SK-MEL-5 (cell line): ENCODE measurements at regions not wholly inside any gene's neighbourhood (a gene's known extent, or its start where the extent isn't known, plus 50 kb on each side); places are given as distances from the start of the nearest gene placed in this dataset.

Experiments used
- DNase-seq: peaks from one replicate; pipeline ENCODE4 v3.0.0-alpha.2; 2016; ENCODE audit warnings: low read depth, low spot score
- in situ Hi-C: cut with HindIII; loops from 2 replicates; pipeline ENCODE4 v1.10.0; 2016; ENCODE audit warnings: low sequenced_read_pairs, high pct_unique_total_duplicates, low pct_unique_long_range_greater_than_20kb

DNA sequence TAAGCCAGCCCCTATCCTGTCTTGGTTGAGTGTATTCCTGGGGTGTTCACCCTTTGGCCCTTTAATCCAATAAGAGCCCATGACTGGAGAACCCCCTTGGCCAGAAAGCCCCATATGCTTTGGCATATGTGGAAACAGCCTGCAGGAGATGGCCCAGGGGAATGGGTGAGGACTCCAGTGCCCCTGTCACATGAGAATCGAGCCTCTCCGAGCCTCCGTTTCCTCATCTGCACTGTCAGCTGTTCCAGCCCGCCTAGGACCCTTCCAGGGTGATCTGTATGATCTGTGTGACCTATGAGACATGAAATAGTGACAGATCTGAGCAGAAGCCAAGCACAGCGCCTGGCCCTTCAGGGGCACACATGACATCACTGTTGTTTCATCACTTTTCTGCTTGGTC, 300.7 kb downstream of the ZNF536 start:
- in situ Hi-C loops, result no loop called here
- no peak for DNase-seq

DNA sequence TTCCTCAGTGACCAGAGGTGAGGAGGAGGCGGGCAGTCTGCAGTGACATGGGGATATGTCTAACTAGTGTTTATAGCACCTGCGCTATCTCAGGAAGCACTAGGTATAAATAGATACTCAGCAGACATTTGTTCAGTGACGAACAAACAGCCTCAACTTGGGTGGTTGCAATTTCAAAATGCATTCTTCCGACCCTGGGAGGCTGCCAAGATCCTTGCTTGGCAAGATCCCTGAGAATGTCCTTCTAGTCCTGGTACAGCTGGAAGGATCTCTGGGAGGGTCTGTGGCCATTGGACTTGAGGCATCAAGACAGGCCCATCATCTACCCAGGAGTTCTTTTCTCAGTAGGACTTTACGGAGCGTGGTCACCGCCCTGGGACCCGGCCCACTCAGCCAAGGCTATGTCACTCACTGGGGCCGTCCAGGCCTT, 299.5 kb downstream of the ZNF536 start:
- DNase-seq, result no peak
- in situ Hi-C loops, result no loop called here

DNA sequence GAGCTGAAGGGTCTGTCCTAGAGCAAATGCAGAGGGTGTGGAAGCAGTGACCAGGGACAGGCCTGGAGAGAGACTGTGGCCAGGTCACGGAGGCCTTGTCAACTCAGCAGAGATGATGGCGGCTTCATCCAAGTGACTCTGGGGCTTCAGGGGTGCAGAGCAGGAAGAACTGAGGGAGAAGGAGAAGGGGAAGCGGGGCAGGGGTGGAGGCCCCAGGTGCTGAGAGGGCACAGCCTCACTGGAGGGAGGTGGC, 299.1 kb downstream of the ZNF536 start:
- no peak for DNase-seq
- in situ Hi-C loops, result no loop called here

DNA sequence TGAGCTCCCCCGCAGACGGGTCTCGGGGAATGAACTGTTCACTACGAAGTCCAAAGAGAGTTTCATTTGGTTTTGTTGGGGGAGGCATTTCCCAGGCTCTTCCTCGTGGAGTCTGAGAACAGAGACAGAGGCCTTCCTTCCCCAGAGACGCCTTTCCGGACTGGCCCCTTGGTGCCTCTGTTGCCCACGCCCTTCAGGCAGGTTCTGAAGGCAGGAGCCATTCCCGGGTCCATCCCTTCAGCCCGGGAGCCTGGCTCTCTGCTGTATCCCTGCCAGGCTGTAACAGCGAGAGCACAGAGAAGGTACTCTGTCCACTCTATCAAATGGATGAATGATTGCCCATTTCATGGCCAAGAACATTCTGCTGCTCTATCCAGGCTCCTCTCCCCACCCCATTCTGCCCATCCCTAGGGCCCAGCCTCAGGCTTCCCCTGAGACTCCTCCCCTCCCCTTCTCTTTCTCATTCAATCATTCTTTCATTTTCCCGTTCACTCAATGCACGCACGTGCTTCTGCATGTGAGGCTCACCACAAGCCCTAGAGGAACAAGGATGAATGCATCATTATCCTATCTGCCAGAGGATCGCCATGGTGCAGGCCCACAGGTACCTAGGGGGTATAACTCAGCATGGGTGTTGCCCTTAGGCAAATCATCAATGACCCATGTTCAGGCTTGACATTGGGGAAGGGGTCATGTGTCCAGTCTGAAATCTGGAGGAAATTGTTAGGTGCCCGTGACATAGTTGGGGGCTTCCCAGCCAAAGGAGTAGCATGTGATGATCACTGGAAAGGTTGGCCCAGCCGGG, 298.6 kb downstream of the ZNF536 start:
- DNase-seq, result peak; percentile 81
- in situ Hi-C loops, result no loop called here

DNA sequence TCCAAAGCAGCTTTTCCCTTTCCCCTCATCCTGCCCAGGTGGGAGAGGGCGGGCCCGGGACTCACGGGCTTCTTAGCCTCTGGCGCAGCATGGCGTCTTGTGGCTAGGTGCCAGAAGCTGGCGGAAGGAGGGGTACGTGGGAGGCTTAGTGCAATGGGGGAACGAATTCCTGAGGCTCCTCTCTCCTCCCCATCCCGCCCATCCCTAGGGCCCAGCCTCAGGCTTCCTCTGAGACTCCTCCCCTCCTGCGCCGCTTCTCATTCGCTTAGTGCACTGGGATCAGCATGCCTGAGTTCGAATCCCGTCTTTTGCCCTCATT, 297.8 kb downstream of the ZNF536 start:
- in situ Hi-C loops, result no loop called here
- DNase-seq, result no peak

DNA sequence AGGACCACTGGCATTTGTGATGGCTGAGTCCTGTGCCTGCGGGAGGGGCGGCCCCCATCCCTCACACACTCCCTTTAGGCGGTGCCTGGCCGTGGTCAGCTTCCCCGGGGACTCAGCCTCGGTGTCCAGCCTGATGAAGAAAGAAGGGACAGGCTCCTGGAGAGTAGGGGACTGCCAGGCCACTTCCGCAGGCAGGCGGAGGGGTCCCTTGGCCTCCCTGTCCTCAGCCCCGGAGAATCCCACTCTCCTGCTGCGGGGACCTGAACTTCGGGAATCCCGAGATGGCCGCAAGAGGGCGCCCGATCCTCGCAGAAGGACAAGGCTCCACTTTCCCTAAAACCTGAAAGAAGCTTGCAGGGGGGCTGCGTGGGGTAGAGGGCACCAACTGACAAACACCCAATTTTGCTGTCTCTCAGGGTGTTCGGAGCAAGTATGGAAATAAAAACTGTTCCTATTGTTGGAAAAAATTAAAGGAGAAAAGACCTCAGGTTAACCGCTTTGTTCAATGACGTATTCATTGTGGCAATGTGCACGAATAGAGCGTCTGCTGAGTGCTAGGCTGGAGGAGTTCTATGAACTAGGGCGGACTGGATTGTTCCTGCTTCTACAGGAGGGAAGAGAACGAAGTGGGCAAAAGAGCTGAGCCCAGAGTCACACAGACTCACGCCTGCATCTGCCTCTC, 297.3 kb downstream of the ZNF536 start:
- in situ Hi-C loops, result no loop called here
- peak; percentile 67 for DNase-seq

DNA sequence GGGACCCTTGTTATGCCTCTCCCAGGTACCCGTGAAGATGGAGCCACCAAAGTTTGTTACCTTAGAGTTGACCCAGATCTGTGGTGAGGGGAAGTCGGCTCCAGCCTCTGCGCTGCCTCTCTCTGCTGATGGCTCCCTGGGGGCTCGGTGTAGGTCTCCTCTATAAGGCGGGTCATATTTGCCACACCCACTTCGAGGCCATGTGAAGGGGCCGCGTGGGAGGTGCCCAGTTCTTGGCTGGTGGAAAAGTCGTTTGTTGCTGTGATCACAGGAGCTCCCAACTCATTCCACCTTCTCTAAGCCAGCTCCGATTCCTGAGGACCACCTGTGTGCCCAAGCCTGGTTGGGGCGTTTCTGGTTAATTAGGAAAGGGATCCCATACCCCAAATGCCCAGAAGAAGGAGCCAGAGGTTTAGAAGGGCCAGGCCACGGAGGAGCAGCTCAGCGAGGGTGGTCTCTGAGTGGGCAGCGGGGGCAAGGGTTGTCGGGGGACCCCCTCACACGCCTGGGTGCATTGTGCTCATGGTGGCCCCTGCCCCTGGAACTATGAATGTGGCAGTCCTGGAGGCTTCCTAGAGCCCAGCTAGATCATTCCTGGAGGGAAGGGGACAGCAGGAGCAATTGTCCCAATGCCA, 296.5 kb downstream of the ZNF536 start:
- no peak for DNase-seq
- in situ Hi-C loops, result no loop called here

DNA sequence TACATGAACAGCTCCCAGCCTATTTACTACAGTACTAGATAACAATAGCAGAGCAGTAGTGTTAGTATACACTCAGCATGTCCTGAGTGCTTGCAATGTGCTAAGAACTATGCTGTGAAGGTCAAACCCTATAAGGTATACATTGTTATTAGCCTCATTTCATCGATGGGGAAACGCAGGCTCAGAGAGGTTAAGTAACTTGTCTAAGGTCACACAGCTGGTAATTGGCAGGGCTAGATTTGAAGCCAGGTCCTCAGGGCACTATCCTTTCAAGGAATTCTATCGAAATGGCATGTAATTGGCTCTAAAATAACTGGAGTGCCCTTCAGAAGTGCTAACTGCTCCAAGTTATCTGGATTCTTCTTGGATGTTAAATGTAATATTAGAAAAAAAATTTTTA, 295.6 kb downstream of the ZNF536 start:
- in situ Hi-C loops, result no loop called here
- DNase-seq, result no peak

DNA sequence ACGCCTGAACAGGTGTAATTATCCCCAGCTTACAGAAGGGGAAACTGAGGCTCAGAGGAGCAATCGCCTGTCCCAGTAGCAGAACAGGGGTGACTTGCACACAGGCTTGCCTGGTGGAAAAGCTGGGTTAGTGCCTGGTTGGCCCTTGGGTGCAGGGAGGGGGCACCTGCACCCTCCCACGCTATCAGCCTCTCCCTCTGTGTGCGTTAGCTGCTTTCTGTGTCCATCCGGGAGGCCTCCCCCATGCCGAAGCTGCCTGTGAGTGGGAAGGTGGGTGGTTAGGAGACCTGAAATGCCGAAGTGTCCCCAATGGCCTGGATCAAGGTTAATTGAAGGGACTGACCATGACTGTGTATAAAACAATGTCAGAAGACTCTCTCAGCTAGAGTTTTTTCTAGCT, 295.0 kb downstream of the ZNF536 start:
- no peak for DNase-seq
- in situ Hi-C loops, result no loop called here

DNA sequence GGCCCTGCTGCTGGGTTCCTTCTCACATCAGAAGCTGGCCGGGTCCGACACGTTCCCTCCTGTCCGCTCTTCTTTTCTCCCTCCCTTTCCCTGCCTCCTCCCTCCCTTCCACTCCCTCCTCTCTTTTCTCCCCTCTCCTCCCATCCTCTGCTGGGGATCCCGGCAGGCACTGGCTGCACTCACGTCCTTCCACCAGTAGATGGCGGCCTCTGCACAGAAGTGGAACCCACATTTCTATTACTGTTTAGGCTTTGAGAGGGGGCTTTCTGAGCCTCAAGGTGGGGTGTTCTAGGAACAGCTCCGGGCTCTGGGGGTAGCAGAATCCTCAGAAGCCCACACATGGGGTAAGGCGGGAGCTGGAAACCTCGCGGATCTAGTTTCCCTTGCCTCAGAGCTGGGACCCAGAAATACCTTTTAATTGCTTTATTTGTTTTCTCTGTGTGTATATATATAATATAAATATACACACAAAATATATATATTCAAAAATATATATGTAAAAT, 294.2 kb downstream of the ZNF536 start:
- in situ Hi-C loops, result no loop called here
- DNase-seq, result peak; percentile 63

DNA sequence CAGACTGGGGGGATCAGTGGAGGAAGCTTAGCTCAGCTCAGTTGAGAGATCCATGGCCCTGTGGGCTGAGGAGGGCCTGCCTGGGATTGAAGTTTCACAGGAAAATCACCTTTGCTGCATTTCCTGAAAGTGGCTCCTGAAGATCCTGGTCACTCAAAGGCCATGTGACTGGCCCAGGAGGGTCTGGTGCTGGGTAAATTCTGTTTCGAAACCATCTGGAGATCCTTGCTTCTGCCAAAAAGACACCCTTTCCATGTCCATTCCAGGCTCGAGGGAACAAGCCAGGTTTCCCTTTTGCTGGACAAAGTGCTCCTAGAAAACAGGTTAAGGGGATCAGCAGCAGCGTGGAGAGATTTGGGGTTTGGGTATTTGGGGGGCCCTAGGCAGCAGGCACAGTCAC, 293.3 kb downstream of the ZNF536 start:
- in situ Hi-C loops, result no loop called here
- DNase-seq, result no peak

DNA sequence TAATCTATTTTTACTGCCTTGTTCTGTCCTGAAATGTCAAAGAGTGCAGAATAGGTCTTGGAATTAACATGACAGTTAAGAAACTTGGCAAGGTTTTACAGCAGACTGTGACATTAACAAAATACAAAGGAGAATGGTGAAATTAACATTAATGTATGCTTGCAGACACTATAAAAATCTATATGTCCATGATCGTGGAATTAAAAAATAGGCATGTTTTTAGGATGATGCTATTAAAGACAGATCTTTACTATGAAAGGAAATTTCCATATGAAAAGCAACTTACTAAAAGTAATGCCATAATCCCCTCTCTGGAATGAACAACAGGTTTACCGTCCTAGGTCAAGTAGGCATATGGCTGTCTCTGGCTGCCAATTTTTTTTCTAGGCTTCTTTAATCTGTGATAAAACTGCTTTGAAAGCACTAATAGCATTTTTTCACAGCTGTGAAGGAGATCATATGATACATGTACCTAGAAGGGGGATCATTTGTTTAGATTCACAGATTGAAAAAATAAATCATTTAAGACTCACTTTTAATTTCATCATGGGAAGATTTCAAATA, 291.5 kb downstream of the ZNF536 start:
- DNase-seq, result no peak
- in situ Hi-C loops, result no loop called here

DNA sequence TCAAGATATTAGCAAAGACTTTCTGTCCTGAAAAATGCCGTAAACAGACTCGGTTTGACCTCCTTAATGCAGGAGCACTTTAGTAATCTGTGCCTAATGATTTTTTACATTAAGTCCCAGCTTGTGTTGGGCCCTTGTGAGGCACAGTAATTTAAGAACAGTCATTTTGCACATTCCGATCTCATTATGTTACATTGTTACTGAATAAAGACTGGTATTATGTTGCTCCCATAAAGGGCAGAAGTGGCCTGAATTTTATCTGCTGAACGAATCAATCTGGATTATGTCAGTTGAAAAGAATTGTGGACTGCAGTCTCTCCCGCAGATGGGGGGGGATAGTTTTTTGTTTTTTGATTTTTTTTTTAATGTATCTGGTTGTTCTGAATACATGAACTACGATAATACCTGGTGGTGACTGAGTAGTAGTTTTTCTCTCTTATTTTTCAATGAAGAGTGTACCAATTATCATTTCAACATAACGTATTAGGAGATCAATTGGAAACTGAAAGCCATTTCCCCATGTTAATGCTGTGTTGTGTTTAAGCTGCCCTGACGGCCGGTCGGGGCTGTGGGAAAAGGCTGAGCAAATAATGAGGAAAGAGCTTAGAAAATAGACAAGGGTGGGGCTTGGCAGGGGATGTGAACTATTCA, 290.2 kb downstream of the ZNF536 start:
- in situ Hi-C loops, result no loop called here
- DNase-seq, result peak; percentile 23

DNA sequence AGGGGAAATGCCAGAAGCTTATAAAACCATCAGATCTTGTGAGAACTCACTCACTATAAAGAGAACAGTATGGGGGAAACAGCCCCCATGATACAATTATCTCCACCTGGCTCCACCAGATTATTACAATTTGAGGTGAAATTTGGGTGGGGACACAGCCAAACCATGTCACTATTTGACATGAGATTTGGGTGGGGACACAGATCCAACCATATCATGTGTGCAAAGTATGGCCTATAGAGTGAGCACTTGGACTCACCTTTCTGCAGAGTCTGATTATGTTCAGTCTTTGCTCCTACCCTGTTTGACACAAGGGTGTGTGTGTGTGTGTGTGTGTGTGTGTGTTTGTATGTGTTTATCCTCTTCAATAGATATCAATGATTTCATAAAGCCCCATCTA, 287.5 kb downstream of the ZNF536 start:
- in situ Hi-C loops, result no loop called here
- no peak for DNase-seq

DNA sequence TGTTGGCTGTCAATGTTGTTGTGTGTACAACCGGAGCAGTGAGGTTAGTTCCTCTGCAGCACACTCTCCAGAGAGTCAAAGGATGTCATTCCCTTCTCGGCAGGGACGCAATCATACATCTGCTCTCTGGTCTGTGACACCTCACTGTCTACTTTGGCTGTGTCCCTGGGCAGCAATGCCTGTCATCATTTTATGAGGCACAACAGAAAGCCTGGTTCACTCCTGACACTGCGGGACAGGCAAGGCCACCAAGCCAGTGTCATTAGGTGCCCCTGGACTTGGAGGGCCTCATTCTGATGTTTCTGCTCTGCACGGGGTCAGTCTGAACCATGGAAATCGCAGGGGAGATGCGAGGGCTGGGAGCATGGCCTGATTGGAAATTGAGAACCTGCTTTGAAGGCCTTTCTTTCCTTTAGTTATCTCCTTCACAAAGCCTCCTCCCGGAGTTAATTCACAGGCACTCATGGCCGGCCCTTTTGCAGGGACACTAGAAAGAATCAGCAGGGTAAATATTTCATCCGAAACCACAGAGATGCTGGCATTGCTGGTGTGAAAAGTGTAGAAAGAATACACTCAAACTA, 284.4 kb downstream of the ZNF536 start:
- DNase-seq, result no peak
- in situ Hi-C loops, result no loop called here

DNA sequence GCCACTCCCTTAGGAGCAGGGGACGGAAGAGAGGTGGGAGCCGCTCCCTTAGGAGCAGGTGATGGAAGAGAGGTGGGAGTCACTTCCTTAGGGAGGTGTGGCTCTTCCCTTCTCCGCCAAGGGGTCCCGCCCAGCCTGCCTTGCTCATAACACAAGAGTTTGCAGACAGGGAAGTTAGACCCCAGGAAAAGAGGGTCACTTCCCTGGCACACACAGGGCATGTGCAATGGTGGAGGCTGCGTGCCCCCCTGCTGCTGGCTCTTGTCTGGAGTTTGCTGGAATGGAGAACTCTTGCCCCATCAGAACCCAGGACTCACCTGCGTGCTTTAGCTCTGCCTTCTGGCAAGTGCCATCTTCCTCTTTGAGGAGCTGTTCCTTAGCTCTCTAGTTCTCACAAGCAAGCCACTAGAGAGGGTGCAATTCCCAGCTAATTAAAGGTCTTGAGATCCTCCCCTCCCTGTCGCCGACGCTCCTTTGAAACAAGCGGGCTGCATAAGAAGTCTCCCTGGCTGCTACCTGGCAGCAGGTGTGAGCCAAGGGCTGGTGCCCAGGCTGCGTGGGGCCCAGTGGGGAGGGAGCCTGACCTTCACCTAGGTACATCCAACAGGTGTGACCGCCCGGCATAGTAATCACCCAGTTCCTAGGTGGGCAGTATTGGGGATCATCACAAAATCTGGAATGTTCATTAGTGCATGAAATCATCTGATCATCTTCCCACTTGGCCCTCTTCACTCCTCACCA, 281.6 kb downstream of the ZNF536 start:
- DNase-seq, result no peak
- in situ Hi-C loops, result no loop called here

DNA sequence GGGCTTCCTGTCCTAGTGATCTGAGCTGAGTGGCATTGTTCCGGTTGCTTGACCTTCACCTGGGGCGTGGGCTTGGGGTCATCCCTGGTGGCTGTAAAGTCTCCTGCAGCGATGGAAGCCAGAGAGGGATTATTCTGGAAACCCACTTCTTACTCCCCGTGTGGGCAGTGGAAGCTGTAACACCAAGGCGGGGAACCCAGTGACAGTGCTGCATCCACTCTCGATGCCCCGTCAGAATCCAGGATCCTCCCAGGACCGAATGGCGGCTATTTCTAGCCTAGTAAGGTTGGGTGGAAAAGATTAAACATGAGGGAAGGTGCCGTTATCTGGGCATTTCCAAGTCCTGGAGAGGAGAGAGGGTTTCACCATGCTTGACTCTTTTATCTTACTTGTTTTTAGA, 280.6 kb downstream of the ZNF536 start:
- DNase-seq, result no peak
- in situ Hi-C loops, result no loop called here
